T-helper 1 cell treated with Interleukin-12 subunit alpha and Interleukin-12 subunit beta and Interleukin-4 antibody, amounts not matched to agents 30 ng/mL and 1 ng/mL, for 36 hours (primary cell): ENCODE measurements at regions not wholly inside any gene's neighbourhood (a gene's known extent, or its start where the extent isn't known, plus 50 kb on each side); places are given as distances from the start of the nearest gene placed in this dataset.

Experiments
- intact Hi-C: fragments of 100-400 bp; cut with micrococcal nuclease; formaldehyde crosslinking; loops from one replicate; pipeline ENCODE4 v1.15.1; 2024

DNA sequence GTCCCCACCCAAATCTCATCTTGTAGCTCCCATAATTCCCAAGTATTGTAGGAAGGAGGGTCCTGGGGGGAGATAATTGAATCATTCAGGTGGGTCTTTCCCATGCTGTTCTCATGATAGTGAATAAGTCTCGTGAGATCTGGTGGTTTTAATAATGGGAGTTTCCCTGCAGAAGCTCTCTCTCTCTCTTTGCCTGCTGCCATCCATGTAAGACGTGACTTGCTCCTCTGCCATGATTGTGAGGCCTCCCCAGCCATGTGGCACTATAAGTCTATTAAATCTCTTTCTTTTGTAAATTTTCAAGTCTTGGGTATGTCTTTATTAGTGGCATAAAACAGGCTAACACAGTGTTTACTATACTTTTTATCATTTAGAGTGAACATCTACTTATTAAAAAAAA is 338.8 kb downstream of the ANKRD7 start:
- intact Hi-C loops = no loop called here

DNA sequence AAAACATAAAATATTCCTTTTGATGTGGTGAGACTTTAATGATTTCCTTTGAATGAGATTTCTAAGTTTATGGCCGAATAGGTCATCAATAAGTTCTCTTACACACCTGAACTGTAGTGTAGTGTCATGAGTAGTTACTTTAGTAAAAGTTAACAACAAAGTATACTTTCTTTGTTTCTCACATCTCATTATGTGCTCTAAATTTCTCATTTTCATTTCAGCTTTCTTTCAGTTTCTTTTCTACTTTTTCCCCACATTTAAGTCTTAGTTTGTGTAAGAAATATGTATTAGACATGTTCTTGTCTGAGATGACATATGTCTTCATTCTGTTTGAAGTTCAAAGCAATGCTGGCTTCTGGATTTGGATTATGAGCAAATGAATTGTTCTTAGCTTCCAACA is 348.1 kb downstream of the ANKRD7 start:
- intact Hi-C loops = no loop called here

DNA sequence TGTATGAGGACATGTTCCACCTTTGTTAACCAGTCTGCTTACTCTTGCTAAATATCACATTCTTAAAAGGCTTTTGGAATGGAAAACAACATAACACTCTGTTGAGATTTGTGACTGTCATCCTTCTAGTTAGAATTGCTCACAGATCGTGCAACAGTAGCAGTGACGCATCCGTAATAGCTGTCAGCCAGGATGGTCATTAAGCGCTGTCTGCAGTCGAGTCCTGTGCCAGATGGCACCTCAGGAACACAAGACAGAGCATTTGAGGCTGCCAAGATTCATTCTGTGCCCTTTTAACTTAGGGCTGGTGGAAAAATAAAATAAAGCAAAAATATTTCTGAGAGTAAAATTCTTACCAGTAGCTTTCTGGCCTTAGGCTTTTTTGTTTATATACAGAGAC is 348.6 kb downstream of the ANKRD7 start:
- intact Hi-C loops = no loop called here

DNA sequence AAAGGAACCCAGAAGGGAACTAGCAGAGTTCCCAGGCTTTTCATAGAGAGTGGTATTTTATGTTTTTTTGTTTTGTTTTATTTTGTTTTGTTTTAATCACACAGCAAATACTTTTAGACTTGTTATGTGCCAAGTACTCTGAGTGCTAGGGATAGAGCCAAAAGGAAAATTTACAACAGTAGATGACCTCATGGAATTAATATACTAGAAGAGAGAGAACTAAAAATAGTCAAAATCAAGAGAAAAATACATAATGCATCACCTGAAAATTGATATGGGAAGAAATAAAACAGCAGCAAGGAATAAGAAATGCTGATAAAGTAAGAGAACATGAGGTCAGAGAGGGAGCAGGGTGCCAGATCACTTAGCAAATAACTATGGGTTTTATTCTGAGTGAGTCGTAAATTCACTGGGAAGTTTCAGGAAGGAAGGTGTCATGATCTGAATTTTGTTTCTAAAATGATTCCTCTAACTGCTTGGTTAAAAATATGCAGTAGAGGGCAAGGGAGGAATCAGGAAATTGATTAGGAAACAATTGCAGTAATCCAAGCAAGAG is 351.0 kb downstream of the ANKRD7 start:
- intact Hi-C loops = no loop called here

DNA sequence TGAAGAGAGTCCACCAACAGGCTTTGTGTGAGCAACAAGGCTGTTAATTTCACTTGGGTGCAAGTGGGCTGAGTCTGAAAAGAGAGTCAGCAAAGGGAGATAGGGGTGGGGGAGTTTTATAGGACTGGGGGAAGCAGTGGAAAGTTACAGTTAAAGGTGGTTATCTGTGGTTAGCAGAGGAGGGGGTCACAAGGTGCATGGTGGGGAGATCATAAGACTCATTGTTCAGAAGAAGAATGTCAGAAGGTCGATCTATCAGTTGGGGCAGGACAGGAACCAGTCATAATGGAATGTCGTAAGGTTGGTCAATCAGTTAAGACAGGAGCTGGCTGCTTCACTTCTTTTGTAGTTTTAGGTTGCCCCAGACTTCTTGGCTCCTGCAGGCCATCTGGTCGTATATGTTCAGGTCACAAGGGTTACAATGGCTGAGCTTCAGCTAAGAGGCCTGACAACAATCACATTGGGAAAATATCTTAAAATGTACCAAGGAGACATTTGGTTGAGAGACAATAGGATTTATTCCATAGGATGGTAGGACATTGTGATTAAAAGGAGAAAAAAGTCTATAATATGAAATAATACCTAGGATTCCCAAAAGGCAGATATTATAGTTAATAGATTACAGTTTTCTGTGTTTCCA is 356.4 kb downstream of the ANKRD7 start:
- intact Hi-C loops = no loop called here

DNA sequence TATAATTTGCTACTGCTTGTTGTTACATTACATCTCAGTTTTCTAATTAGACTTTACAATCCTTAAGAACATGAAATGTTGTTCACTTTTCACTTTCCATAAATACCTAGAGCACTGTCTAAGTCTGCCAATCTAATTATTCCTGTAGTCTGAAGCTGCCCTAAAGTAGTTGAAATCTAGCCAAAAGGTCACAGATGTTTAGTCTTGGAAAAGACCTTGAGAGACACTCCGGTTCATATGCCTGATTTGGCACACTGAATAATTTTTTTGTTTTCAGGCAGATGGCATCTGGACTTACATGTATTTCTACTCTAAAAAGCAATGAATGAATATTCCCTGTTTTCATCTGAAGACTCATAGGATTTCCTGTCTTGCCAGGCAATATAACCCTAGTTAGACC is 359.1 kb downstream of the ANKRD7 start:
- intact Hi-C loops = no loop called here

DNA sequence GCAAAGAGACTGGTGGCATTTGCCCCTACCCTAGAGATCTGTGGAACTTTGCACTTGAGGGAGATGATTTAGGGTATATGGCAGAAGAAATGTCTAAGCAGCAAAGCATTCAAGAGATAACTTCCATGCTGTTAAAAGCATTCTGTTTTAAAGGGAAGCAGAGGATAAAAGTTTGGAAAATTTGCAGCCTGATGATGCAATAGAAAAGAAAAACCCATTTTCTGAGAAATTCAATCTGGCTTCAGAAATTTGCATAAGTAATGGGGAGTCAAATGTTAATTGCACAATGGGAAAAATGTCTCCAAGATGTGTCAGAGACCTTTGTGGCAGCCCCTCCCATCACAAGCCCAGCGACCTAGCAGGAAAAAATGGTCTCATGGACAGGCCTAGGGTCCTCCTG is 361.7 kb downstream of the ANKRD7 start:
- intact Hi-C loops = no loop called here

DNA sequence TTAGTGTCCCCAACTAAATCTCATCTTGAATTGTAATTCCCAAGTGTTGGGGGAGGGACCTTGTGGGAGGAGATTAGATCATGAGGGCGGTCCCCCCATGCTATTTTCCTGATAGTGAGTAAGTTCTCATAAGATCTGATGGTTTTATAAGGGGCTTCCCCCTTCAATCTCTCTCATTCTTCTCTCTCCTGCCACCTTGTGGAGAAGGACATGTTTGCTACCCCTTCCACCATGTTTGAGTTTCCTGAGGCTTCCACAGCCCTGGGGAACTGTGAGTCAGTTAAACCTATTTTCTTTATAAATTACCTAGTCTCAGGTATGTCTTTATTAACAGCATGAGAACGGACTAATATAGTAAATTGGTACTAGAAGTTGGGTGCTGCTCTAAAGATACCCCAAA is 365.6 kb downstream of the ANKRD7 start:
- intact Hi-C loops = loop anchor here (1.0 to 10.0 kb wide), 2 partner anchors 235 to 331 kb away; no protein-coding TSS in a partner anchor

DNA sequence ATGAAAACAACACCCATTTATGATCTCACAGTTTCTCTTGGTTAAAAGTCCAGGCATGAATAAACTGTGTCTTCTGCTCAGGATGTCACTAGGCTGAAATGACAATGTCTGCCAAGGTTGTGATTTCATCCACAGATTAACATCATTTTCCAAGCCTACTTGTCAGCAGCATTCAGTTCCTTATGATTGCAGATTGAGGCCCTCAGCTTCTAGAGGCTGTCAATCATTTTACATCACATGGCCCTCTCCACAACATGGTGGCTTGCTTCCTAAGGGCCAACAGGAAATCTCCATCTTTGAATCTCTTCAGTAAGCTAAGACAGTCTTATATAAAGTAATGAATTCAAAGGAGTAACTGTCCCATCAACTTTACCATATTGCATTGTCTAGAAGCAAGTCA is 377.6 kb downstream of the ANKRD7 start:
- intact Hi-C loops = no loop called here

DNA sequence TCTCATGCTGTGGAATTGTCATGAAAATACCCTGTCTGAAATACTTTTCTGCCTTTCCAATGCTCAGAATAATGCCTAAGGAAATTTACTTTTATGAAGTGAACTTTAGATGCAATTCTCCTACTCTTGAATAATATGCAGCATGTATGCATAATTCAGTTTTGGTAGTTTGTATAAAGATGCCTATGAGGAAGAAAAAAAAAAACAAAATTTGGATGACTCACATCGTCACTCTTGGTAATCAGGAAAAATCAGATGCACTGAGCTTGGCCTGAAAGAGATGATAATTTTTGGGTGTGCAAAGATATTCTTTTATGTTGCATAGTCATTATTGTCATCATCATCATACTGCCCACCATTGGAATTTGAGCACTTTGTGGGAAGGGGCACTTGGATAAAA is 382.1 kb downstream of the ANKRD7 start:
- intact Hi-C loops = no loop called here

DNA sequence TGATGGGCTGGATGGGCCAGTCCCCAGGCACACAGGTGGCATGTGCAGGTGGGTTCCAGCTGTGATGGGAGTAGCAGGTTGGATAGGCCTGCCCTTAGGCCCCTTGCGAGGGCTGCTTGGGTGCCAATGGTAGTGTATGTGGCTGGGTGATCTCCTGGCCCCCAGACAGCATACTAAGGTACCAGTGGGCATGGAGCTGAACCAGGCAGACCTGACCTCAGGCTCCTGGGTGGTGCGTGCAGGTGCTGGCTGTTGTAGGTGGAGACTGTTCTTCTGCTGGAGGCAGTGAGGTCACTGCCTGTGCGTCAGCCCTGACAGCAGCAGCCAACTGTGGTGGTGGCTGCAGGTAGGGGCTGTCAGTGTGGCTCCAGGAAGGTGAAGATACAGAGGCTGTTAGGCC is 384.7 kb downstream of the ANKRD7 start:
- intact Hi-C loops = no loop called here

DNA sequence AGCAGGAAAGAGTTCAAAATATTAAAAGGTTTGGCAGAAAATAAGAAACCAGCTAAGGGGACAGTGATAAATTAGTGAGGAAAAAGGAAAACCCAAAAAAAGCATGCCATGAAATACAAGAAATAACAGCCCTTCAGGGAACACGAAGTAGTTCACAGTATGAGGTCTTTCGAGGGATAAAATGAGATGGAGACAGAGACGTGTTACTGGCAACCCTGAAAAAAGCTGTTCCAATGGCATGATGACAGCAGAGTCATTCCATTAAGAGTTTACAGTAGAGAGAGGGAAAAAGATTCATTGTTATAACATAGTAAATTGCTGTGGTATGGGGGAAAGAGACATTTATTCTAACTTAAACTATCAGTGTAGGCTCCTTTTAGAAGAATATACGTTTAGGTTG is 391.2 kb downstream of the ANKRD7 start:
- intact Hi-C loops = no loop called here

DNA sequence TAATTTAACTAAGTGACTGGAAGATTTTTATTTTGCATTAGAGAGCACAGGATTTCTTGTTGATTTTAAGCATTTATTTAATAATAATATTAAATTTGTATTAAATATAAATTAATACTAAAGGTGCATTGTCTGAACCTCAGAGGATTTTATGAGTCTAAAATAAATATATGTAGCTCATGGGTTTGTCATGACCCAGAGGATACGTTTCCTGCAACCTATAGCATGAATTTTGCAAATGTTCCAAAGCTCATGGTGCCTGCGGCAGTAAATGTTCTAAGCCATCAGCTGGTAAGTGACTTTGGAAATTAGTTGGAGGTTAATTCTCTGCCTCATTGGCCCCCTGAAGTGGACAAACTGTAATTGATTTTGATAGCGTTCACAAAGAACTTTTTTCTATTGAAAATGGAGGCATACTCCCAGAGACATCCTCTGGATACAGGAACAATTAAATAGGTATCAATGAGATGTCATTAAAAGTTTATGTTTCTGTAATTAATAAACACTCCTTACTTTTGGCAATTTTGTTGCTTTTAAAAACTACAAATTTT is 397.4 kb downstream of the ANKRD7 start:
- intact Hi-C loops = no loop called here

DNA sequence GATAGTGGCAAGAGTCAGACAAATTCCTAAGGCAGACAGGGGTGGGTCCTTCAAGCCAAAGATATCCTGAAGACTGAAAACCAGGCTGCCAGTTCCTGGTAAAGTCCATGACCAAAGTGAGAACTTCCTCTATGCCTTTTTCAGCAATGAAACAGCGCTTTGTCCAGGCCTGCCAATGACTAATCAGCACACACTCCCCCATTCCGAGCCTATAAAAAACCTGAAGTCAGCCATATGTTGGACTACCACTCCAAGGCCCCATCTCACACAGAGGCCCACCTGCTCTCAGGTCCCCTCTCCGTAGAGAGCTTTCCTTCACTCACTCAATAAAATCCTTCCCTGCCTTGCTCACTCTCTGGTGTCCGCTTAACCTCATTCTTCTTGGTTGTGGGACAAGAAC is 402.2 kb downstream of the ANKRD7 start:
- intact Hi-C loops = no loop called here

DNA sequence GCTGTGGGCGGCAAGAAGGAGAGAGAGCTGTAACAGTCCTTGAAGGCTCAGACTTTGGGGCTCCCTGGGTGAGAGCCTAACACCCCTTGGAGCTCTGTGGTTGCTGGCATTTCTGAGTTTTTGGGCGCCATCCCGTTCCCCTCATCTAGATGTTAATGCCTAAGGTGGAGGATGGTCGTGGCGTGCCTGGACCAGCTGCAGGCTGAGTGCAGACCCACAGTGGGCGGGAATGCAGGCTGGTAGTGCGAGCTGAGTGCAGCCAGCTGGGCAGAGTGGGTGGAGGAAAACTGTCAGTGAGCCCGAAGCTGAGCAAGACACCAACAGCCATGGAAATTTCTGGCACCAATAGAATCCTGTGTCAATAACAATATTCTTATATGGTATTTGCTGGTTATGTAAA is 403.0 kb downstream of the ANKRD7 start:
- intact Hi-C loops = no loop called here

DNA sequence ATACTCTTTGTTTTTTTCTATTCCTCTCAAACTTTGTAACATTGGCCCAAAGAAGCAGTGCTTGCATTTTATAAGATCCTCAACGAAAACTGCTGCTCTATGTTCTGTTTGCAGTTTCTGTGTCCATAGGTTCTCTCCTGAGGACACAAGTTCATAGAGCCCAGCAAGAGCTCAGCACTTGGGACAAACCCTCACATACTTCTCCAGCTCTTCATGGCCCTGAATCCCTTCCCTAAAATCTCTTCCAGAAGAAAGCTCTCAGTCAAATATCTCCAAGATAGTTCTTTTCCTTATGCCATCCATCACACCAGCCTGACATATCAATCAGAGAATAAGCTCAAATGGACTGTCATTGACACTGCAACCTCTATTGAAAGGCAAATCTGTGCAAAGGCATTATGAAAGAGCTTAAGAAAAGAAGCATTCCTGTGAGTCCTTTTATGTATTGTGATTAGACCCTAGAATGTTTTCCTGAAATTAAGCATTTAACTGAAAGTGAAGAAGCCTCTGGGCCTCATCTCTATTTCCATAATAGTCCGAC is 405.5 kb downstream of the ANKRD7 start:
- intact Hi-C loops = no loop called here

DNA sequence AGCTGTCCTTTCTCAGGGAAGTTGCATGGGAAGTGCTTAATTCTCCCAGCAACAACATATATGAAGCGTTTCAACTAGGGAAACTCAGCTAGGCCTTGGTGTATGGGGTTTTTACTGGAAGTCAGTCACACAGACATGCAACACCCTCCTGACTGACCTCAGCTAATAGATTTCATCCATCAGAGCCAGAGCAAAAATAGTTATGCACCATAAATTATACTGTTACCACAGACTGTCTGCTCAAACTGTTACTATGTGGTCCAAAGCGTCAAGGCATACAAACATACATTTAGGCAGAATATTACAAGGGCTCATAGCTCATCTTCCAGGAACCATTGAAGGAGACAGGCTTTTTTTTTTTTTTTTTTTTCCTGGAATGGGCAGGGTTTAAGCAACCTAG is 417.9 kb downstream of the ANKRD7 start:
- intact Hi-C loops = no loop called here

DNA sequence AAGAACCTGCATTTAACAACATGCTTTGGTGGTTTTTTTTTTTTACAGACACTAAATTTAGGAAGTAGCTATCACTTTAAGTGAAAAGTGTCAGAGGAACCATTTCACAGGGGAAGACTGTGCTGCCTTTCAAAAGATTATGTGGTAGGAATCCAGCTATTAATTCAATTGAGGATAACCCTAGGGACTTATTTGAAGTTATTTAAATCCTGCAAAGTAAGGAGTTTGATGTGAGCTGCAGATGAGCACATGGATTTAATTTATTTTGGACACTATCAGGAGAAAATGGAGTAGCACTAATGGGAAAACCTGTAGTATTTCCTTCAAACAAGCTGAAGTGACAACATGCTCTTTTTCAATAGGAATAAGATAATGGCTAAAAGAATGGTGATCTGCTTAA is 419.8 kb downstream of the ANKRD7 start:
- intact Hi-C loops = no loop called here

DNA sequence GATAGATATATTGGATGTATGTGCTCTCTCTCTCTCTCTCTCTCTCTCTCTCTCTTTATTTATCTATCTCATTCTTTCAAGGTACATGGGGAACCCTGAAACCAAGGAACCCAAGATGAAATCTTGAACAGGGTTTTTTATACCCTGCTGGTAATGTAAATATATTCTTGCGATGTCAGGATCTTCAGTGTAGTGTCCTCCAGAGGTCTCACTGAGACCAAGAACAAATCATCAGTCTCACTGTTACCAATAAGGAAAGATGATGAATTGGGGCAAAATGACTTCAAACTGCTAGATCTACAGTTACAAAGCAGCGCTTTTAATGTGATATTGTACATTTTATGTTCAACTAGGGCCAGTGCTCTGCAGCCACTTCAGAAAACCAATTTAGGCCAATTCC is 423.5 kb downstream of the ANKRD7 start:
- intact Hi-C loops = no loop called here

DNA sequence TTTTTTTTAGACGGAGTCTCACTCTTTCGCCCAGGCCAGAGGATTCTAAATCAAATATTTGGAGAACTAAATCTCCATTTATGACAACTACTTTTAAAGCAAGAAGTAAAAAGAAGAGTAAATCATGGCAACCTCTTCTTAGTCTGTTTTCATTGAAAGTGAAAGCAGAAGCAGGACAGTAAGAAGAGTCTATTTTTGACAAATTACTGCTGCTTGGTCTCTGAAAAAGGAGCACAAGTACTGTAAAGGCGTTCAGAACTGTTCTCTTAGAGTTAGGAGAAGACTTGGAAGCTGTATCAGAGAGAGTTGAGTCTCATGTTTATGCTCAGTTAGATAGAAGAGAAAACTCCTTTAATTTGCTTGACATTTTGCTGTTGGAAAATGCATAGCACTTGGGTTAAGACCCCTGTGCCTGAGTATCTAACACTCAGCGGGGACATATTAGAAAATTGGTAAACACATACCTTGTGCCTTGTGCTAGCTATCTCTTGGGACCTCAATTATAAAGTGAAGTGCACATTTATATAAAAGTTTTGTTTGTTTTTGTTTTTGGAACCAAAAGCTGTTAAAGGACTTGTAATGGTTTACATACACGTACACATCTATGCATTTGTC is 433.0 kb downstream of the ANKRD7 start:
- intact Hi-C loops = no loop called here

DNA sequence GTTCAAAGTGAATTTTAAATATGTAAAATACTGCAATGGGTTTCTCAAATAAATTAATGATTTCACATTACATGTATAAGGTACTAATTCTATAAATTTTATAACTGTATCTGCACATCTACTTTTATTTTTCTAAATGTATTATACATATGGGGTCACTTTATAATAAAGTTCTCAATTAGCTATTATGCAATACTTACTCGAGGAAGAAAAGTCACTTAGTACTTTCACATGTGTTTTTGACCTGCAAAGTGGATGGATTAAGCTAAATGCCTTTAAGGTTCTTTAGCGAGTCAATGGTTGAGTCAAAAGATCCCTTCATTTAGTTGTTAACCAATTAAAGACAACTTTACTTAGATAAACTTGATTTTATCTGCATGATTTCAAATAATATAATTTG is 437.8 kb downstream of the ANKRD7 start:
- intact Hi-C loops = no loop called here

DNA sequence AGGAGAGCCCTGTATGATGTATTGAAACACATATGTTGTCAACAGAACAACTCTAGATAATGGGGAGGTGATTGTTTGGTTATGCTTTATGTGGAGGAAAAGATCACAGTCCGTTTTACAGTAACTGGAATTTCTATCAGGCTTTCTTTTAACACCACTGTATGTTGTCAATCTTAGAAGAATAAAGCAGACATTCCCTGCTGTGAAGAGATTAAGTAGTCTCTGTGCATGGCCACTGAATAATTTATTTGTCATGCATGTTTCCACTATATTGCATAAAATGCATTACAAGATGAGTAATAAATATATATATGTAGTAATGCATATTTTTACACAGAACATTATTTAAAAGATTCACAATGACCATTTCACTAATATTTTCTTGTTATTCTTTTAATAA is 440.0 kb downstream of the ANKRD7 start:
- intact Hi-C loops = no loop called here

DNA sequence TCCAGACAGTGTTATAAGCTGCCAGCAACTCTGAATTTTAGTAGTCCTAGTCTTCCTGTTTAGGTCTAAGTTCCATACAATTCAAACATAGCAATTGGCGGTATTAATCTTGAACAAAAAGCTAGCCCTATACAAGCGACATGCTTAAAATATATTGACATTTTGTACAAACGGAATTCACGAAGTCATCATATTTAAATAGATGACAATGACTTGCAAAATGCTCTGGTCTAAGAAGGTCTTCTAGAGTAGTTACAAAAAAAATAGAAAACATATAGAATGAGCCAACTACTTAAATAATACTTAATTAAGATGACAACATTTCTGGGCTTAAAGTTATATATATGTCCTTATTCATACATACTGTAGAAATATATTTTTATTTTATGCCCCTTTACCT is 446.6 kb downstream of the ANKRD7 start:
- intact Hi-C loops = no loop called here
